T47D (cell line): ENCODE measurements at regions not wholly inside any gene's neighbourhood (a gene's known extent, or its start where the extent isn't known, plus 50 kb on each side); places are given as distances from the start of the nearest gene placed in this dataset.
A peak's percentile ranks its signal among the peaks of the same experiment; 100 is the strongest.
"Not testable (repeated sequence)": the region's sequence is repeated elsewhere in the genome, so short reads cannot be mapped to it uniquely, and the experiment has no call there.

Experiments used
- DNase-seq, 2 experiments: peaks; one replicate each; pipeline versions ENCODE4 v3.0.0 to v3.0.0-alpha.2; 2011 to 2012; ENCODE audit warnings: low read depth in 1 of 2, low spot score in 1 of 2
- JUND ChIP-seq: IDR thresholded peaks from 2 replicates; pipeline ENCODE4 v1.6.1; 2012; ENCODE audit warnings: low read depth
- in situ Hi-C: cut with HindIII; loops from 2 replicates; pipeline ENCODE4 v1.10.0; 2016; ENCODE audit warnings: low sequenced_read_pairs, low pct_unique_long_range_greater_than_20kb

- TF ChIP-seq JUND = no peak
- DNase-seq = no peak
- in situ Hi-C loops = no loop called here
These were observed 171.0 kb downstream of the CPEB2 start for GRCh38 chr4:15173251-15173650.

DNA sequence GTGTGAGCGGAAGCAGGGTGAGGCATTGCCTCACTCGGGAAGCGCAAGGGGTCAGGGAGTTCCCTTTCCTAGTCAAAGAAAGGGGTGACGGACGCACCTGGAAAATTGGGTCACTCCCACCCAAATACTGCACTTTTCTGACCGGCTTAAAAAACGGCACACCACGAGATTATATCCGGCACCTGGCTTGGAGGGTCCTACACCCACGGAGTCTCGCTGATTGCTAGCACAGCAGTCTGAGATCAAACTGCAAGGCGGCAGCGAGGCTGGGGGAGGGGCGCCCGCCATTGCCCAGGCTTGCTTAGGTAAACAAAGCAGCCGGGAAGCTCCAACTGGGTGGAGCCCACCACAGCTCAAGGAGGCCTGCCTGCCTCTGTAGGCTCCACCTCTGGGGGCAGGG, 171.9 kb downstream of the CPEB2 start:
- DNase-seq, in situ Hi-C loops: not testable (repeated sequence)

- in situ Hi-C loops, DNase-seq: not testable (repeated sequence)
These were observed 177.6 kb downstream of the CPEB2 start for GRCh38 chr4:15179842-15180241.

DNA sequence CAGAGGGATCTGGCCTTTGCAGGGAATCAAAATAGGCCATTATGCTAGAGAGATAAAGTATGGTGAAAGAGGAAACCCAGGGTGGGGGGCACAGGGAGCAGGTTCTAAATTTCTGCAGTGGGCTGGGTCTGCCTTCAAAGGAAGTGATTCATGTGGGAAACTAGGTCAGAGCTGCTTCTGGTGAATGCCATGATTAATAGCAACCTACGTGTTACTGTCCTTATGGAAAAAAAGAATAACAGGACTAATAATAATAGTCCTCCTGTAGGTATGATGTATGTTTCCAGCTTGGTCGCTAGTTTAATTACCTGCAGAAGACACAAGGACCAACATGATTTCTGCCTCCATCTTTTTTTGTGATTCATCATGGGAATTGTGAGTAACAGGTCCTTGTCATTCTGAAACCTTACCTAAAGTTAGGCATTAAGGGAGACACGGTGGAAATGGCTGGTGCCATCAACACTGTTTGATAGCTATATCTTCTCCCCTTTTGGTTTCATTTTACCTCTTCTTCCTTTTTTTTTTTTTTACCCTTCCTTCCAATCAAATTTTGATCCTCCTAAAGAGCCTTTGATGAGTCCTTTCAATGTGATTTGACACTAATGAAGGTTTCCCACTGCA, 180.4 kb downstream of the CPEB2 start:
- DNase-seq = no peak
- in situ Hi-C loops = no loop called here
- no peak for TF ChIP-seq JUND

GRCh38 chr4:15186149-15186548, 183.9 kb downstream of the CPEB2 start:
- no peak for TF ChIP-seq JUND
- DNase-seq = no peak
- in situ Hi-C loops = no loop called here

DNA sequence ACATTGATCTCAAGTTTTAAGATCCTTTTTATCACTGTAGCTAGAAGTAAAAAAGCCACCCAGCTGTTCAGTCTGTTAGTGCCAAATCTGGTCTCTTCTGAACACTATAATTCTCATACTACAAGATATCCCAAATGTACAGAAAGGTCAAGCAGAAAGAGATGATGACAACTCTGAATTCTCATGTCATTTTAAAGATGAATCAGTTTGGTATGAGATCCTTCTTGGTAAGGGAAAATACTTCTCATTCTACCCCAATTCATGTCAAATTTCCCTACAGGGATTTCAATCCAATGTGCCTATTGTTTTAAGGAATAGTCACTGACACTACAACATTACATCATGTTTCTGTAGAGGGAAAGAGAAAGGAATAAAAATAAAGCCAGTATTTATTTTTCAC, 184.5 kb downstream of the CPEB2 start:
- DNase-seq = no peak
- TF ChIP-seq JUND = no peak
- in situ Hi-C loops = no loop called here

GRCh38 chr4:15188605-15189539, 186.6 kb downstream of the CPEB2 start:
- in situ Hi-C loops = no loop called here
- TF ChIP-seq JUND = no peak
- no peak for DNase-seq

- DNase-seq = no peak
- in situ Hi-C loops = no loop called here
- TF ChIP-seq JUND = no peak
These were observed 192.2 kb downstream of the CPEB2 start for GRCh38 chr4:15194520-15194919.

GRCh38 chr4:15197005-15197404, 194.7 kb downstream of the CPEB2 start:
- DNase-seq = peak; percentile 7 to 28
- in situ Hi-C loops = no loop called here
- TF ChIP-seq JUND = no peak

- DNase-seq = no peak
- in situ Hi-C loops = no loop called here
These were observed 195.9 kb downstream of the CPEB2 start for GRCh38 chr4:15198070-15198727.

GRCh38 chr4:15201782-15202181, 199.5 kb downstream of the CPEB2 start:
- TF ChIP-seq JUND = no peak
- in situ Hi-C loops = no loop called here
- no peak for DNase-seq

More at GRCh38 chr4:15198070-15198727, 195.9 kb downstream of the CPEB2 start:
- no peak for TF ChIP-seq JUND

DNA sequence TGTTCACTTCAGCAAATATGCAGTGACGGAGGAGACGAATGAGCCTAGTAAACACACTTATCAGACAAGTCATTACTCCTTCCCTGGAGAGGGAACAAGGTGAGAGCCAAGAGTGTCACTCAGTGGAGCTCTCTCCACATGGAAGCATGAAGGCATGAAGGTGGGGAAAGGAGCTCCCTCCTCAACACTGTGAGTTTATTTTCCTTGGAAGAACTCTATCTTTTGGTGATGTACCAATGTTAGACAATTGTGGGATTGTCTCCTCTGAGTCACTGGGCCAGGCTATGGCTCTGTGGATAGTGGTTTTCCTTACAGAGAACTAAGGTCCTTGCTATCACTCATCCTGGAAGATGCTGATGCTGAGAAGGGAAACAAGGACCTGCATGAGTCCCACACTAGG, 200.2 kb downstream of the CPEB2 start:
- TF ChIP-seq JUND = no peak
- no peak for DNase-seq
- in situ Hi-C loops = no loop called here

- DNase-seq, in situ Hi-C loops: not testable (repeated sequence)
These were observed 204.2 kb downstream of the CPEB2 start for GRCh38 chr4:15206526-15206925.
